Choroid plexus epithelial cell (primary cell): ENCODE measurements at regions not wholly inside any gene's neighbourhood (a gene's known extent, or its start where the extent isn't known, plus 50 kb on each side); places are given as distances from the start of the nearest gene placed in this dataset.

Experiments
- DNase-seq: peaks from one replicate; pipeline ENCODE4 v3.0.0-alpha.2; 2010; ENCODE audit warnings: low read depth
- H3K4me3 ChIP-seq: 2 replicates; pipeline ENCODE4 v1.5.1; 2011; ENCODE audit warnings: low read depth, mild to moderate bottlenecking, control low read depth, low read length, moderate library complexity
- CTCF ChIP-seq: conservative IDR thresholded peaks from 2 replicates; pipeline ENCODE4 v1.5.1; 2011; ENCODE audit warnings: low read depth, mild to moderate bottlenecking, control low read depth, inconsistent platforms, low read length, moderate library complexity

GRCh38 chrX:52425775-52426174 is 57.0 kb downstream of the XAGE2 start:
- no peak for TF ChIP-seq CTCF
- H3K4me3 ChIP-seq, result no peak overlapping the region
- DNase-seq, result peak; percentile 26

- TF ChIP-seq CTCF, result no peak
- H3K4me3 ChIP-seq, result no peak overlapping the region
- no peak for DNase-seq
These were observed 58.0 kb downstream of the XAGE2 start for GRCh38 chrX:52426810-52427209.

GRCh38 chrX:52437212-52437611 is 58.4 kb upstream of the XAGE1A start:
- no peak for TF ChIP-seq CTCF
- no peak for DNase-seq
- H3K4me3 ChIP-seq, result no peak overlapping the region
